ENCODE measurements at regions not wholly inside any gene's neighbourhood (a gene's known extent, or its start where the extent isn't known, plus 50 kb on each side); places are given as distances from the start of the nearest gene placed in this dataset.

GRCh38 chr6:98648211-98648914 is 186.0 kb upstream of the POU3F2 start:
- DNase-seq = no peak

- no peak for DNase-seq
Measured at GRCh38 chr6:98650941-98651340, 183.4 kb upstream of the POU3F2 start.

- no peak for DNase-seq
Measured at GRCh38 chr6:98653179-98653578, 181.2 kb upstream of the POU3F2 start.

- DNase-seq = no peak
Measured at GRCh38 chr6:98657764-98658163, 176.6 kb upstream of the POU3F2 start.

- DNase-seq = no peak
Measured at GRCh38 chr6:98669371-98669770, 165.0 kb upstream of the POU3F2 start.

GRCh38 chr6:98670045-98670746 is 164.2 kb upstream of the POU3F2 start:
- no peak for DNase-seq

- peak in 1 of 2 donors; percentile 52 for DNase-seq
Measured at GRCh38 chr6:98672681-98673475, 161.5 kb upstream of the POU3F2 start.

GRCh38 chr6:98678481-98678880 is 155.9 kb upstream of the POU3F2 start:
- DNase-seq = no peak

GRCh38 chr6:98686008-98686601 is 148.3 kb upstream of the POU3F2 start:
- no peak for DNase-seq

- no peak for DNase-seq
Measured at GRCh38 chr6:98687752-98688151, 146.6 kb upstream of the POU3F2 start.

GRCh38 chr6:98695091-98695801 is 139.1 kb upstream of the POU3F2 start:
- peak in 1 of 2 donors; percentile 44 for DNase-seq

GRCh38 chr6:98711380-98711779 is 123.0 kb upstream of the POU3F2 start:
- DNase-seq = no peak

GRCh38 chr6:98716341-98716740 is 118.0 kb upstream of the POU3F2 start:
- DNase-seq = no peak

- no peak for DNase-seq
Measured at GRCh38 chr6:98717322-98717877, 117.0 kb upstream of the POU3F2 start.

GRCh38 chr6:98717988-98718387 is 116.4 kb upstream of the POU3F2 start:
- DNase-seq = no peak

GRCh38 chr6:98724537-98724936 is 109.8 kb upstream of the POU3F2 start:
- DNase-seq = no peak

GRCh38 chr6:98747273-98747672 is 87.1 kb upstream of the POU3F2 start:
- peak in 1 of 2 donors; percentile 19 for DNase-seq

- DNase-seq = no peak
Measured at GRCh38 chr6:98747960-98748359, 86.4 kb upstream of the POU3F2 start.

GRCh38 chr6:98759459-98759858 is 74.9 kb upstream of the POU3F2 start:
- no peak for DNase-seq

GRCh38 chr6:98764373-98764911 is 69.9 kb upstream of the POU3F2 start:
- no peak for DNase-seq

- DNase-seq = no peak
Measured at GRCh38 chr6:98769546-98769945, 64.8 kb upstream of the POU3F2 start.

- no peak for DNase-seq
Measured at GRCh38 chr6:98775205-98775604, 59.2 kb upstream of the POU3F2 start.
